Neuronal stem cell (in vitro differentiated cells): ENCODE measurements at regions not wholly inside any gene's neighbourhood (a gene's known extent, or its start where the extent isn't known, plus 50 kb on each side); places are given as distances from the start of the nearest gene placed in this dataset.
"Not testable (repeated sequence)": the region's sequence is repeated elsewhere in the genome, so short reads cannot be mapped to it uniquely, and the experiment has no call there.

ENCODE experiments used
- DNase-seq: peaks from one replicate; pipeline ENCODE4 v3.0.0-alpha.2; 2013; ENCODE audit warnings: low spot score
- H2AFZ ChIP-seq: one replicate; pipeline ENCODE4 v1.6.1; 2013; ENCODE audit warnings: mild to moderate bottlenecking, low read length, inconsistent platforms
- H2AK5ac ChIP-seq: 2 replicates; pipeline ENCODE4 v1.6.1; 2013; ENCODE audit warnings: low read depth, mild to moderate bottlenecking, inconsistent platforms, low read length, moderate library complexity, mixed read lengths
- H2BK120ac ChIP-seq: 2 replicates; pipeline ENCODE4 v1.6.1; 2013; ENCODE audit warnings: low read depth, mild to moderate bottlenecking, inconsistent platforms, low read length, moderate library complexity, mixed read lengths
- H2BK12ac ChIP-seq: one replicate; pipeline ENCODE4 v1.6.1; 2013; ENCODE audit warnings: low read length, inconsistent platforms
- H2BK15ac ChIP-seq: 2 replicates; pipeline ENCODE4 v1.6.1; 2013; ENCODE audit warnings: mild to moderate bottlenecking, low read length, inconsistent platforms, mixed read lengths
- H2BK5ac ChIP-seq: one replicate; pipeline ENCODE4 v1.6.1; 2013; ENCODE audit warnings: inconsistent platforms, mild to moderate bottlenecking, low read length, moderate library complexity
- H3K14ac ChIP-seq: one replicate; pipeline ENCODE4 v1.6.1; 2013; ENCODE audit warnings: low read length, inconsistent platforms
- H3K18ac ChIP-seq: 2 replicates; pipeline ENCODE4 v1.6.1; 2013; ENCODE audit warnings: low read length, inconsistent platforms
- H3K23ac ChIP-seq: 2 replicates; pipeline ENCODE4 v1.6.1; 2013; ENCODE audit warnings: low read depth, mild to moderate bottlenecking, mixed read lengths, low read length, inconsistent platforms; ENCODE audit not compliant: poor library complexity
- H3K27ac ChIP-seq: replicated peaks from 3 replicates; pipeline ENCODE4 v1.5.1; 2013; ENCODE audit warnings: low read length, inconsistent platforms
- H3K27me3 ChIP-seq, 3 experiments: 2 replicates each; pipeline ENCODE4 v1.6.1; 2013; ENCODE audit warnings: low read length in 3 of 3, mild to moderate bottlenecking in 2 of 3, inconsistent platforms in 1 of 3, low read depth in 1 of 3, mixed read lengths in 1 of 3, moderate library complexity in 1 of 3; ENCODE audit not compliant: control insufficient read depth in 3 of 3, insufficient read depth in 3 of 3
- H3K36me3 ChIP-seq, 2 donors: replicated peaks in 1 of 2; 2 replicates each; pipeline ENCODE4 v1.6.1; 2013; ENCODE audit warnings: low read length in 2 of 2; ENCODE audit not compliant: control insufficient read depth in 2 of 2, insufficient read depth in 2 of 2
- H3K4ac ChIP-seq: 2 replicates; pipeline ENCODE4 v1.6.1; 2013; ENCODE audit warnings: inconsistent platforms, mild to moderate bottlenecking, low read length, moderate library complexity
- H3K4me1 ChIP-seq, 2 donors: 1 replicate in 1 of 2; 2 replicates in 1 of 2; pipeline ENCODE4 v1.6.1; 2013; ENCODE audit warnings: low read length in 2 of 2, low read depth in 1 of 2; ENCODE audit not compliant: control insufficient read depth in 2 of 2, insufficient read depth in 1 of 2
- H3K4me2 ChIP-seq: one replicate; pipeline ENCODE4 v1.6.1; 2013; ENCODE audit warnings: mild to moderate bottlenecking, low read length, inconsistent platforms; ENCODE audit not compliant: insufficient read depth, poor library complexity, severe bottlenecking
- H3K4me3 ChIP-seq, 2 donors: 2 replicates each; pipeline ENCODE4 v1.5.1; 2013; ENCODE audit warnings: low read length in 2 of 2, mild to moderate bottlenecking in 2 of 2, inconsistent platforms in 1 of 2, moderate library complexity in 1 of 2
- H3K79me1 ChIP-seq: one replicate; pipeline ENCODE4 v1.6.1; 2013; ENCODE audit warnings: low read depth, mild to moderate bottlenecking, inconsistent platforms, low read length, moderate library complexity
- H3K9ac ChIP-seq: one replicate; pipeline ENCODE4 v1.6.1; 2013; ENCODE audit warnings: mild to moderate bottlenecking, low read depth, low read length, inconsistent platforms; ENCODE audit not compliant: poor library complexity
- H3K9me3 ChIP-seq, 2 donors: replicated peaks in 1 of 2; 2 replicates each; pipeline versions ENCODE3 to v1.6.1; 2013; ENCODE audit warnings: low read length in 2 of 2, mild to moderate bottlenecking in 2 of 2, inconsistent platforms in 1 of 2, low read depth in 1 of 2, mixed read lengths in 1 of 2, moderate library complexity in 1 of 2; ENCODE audit not compliant: control insufficient read depth in 2 of 2, insufficient read depth in 1 of 2
- H4K8ac ChIP-seq: one replicate; pipeline ENCODE4 v1.6.1; 2013; ENCODE audit warnings: low read depth, mild to moderate bottlenecking, inconsistent platforms, low read length, moderate library complexity
- H4K91ac ChIP-seq: one replicate; pipeline ENCODE4 v1.6.1; 2013; ENCODE audit warnings: low read length, low read depth, mild to moderate bottlenecking, inconsistent platforms; ENCODE audit not compliant: poor library complexity
- WGBS, 2 donors: extraction: QIAGEN DNeasy Blood & Tissue Kit; methylation state at CpG; one replicate each; pipeline ENCODE4 v1.1.7; 2013; ENCODE audit warnings: missing lambda C conversion rate in 2 of 2, mixed read lengths in 1 of 2; ENCODE audit not compliant: insufficient read length in 2 of 2, insufficient replicate concordance in 1 of 2; ENCODE audit errors: extremely low coverage in 2 of 2; 5-methylcytosine and 5-hydroxymethylcytosine counted together

- H3K14ac ChIP-seq, H2BK5ac ChIP-seq, H4K91ac ChIP-seq, DNase-seq, H3K36me3 ChIP-seq, H2AK5ac ChIP-seq, H3K27me3 ChIP-seq, H2BK12ac ChIP-seq, H3K79me1 ChIP-seq, H3K18ac ChIP-seq, H3K23ac ChIP-seq, H3K27ac ChIP-seq, H3K4ac ChIP-seq, H2AFZ ChIP-seq, H2BK120ac ChIP-seq, H4K8ac ChIP-seq, H3K4me3 ChIP-seq, H3K4me2 ChIP-seq, H3K9ac ChIP-seq, H3K9me3 ChIP-seq, H3K4me1 ChIP-seq, H2BK15ac ChIP-seq: not testable (repeated sequence)
- WGBS, 2 donors, result no CpG with 5 or more reads among the region's 11 CpGs
Measured at GRCh38 chr16:22572331-22573224, 61.9 kb downstream of the NPIPB5 start.

DNA sequence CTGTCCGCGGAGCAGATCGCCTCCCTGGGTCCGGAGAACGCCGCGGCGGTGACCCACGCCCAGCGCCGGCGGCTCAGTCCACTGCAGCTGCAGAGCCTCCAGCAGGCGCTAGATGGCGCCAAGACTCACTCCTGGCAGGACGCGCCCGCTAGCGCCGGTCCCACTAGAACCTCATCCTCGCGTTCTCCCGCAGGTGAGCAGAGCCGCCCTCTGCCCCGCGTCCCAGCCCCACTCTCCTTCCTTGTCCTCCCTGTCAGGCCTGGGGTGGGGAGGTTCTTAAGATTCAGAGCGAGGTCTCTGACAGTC, 62.5 kb downstream of the NPIPB5 start:
- not testable (repeated sequence) for H3K9me3 ChIP-seq, H2BK120ac ChIP-seq, H2BK15ac ChIP-seq, H2BK5ac ChIP-seq, H4K91ac ChIP-seq, H3K36me3 ChIP-seq, H3K18ac ChIP-seq, H3K4me3 ChIP-seq, H2AK5ac ChIP-seq, H3K4me2 ChIP-seq, H3K4ac ChIP-seq, H4K8ac ChIP-seq, H3K14ac ChIP-seq, H3K23ac ChIP-seq, H3K27ac ChIP-seq, H2BK12ac ChIP-seq, H2AFZ ChIP-seq, H3K27me3 ChIP-seq, H3K9ac ChIP-seq, H3K4me1 ChIP-seq, DNase-seq, H3K79me1 ChIP-seq
- no CpG with 5 or more reads among the region's 26 CpGs for WGBS, 2 donors

DNA sequence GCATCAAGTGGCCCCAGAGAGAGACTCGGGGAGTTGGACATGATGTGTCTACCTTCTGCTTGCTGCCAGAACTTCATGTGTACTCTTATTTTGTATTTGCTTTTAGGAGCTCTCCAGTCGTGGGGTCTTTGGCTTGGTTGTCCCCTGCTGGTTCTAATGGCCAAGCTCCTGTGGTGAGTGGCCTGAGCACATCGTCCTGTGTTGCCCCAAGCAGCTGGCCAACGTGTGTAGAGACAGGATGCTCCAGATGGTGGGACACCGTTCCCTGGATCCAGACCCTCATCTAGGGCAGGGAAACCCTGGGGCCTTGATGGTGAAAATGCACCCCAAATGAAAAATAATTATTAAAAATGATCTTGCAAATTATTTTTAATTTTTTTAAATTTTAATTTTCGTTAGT, 65.8 kb downstream of the NPIPB5 start:
- not testable (repeated sequence) for H3K27ac ChIP-seq, H2AK5ac ChIP-seq, H4K91ac ChIP-seq, H3K23ac ChIP-seq, H3K4me1 ChIP-seq, H3K36me3 ChIP-seq, H3K79me1 ChIP-seq, H2BK5ac ChIP-seq, H3K4me2 ChIP-seq, H3K18ac ChIP-seq, H2BK12ac ChIP-seq, H3K9ac ChIP-seq, H3K4ac ChIP-seq, H2AFZ ChIP-seq, H3K27me3 ChIP-seq, H2BK15ac ChIP-seq, H2BK120ac ChIP-seq, H3K14ac ChIP-seq, H3K9me3 ChIP-seq, DNase-seq, H4K8ac ChIP-seq, H3K4me3 ChIP-seq
- no CpG with 5 or more reads among the region's 6 CpGs for whole genome bisulfite sequencing, 2 donors

DNA sequence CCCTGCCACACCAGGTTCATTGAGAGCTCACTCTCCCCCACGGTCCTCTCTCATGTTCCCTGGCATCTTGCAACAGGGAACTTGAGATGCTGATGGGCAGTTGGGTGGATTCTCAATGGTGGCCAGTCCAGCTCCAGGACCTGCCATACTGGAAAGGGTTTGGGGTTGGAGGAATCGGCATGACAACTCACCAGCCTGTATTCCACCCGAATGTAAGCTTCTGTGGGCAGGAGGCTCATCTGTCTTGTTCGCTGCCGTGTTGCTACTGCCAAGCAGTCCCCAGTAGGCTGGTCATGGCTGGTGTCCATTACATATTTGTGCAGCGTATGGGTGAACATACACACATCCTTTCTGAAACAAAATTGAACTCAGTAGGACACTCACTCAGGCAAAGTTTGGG, 72.5 kb downstream of the NPIPB5 start:
- not testable (repeated sequence) for H2BK15ac ChIP-seq, DNase-seq, H3K79me1 ChIP-seq, H3K27me3 ChIP-seq, H2BK5ac ChIP-seq, H2AK5ac ChIP-seq, H4K8ac ChIP-seq, H3K36me3 ChIP-seq, H3K14ac ChIP-seq, H3K9me3 ChIP-seq, H3K18ac ChIP-seq, H3K23ac ChIP-seq, H3K4me2 ChIP-seq, H3K4me1 ChIP-seq, H4K91ac ChIP-seq, H2AFZ ChIP-seq, H3K4me3 ChIP-seq, H2BK12ac ChIP-seq, H3K4ac ChIP-seq, H2BK120ac ChIP-seq, H3K9ac ChIP-seq, H3K27ac ChIP-seq
- no CpG with 5 or more reads among the region's 6 CpGs for WGBS, 2 donors
